SJCRH30 (cell line): ENCODE measurements at regions not wholly inside any gene's neighbourhood (a gene's known extent, or its start where the extent isn't known, plus 50 kb on each side); places are given as distances from the start of the nearest gene placed in this dataset.

Experiments
- DNase-seq, 2 experiments: peaks; one replicate each; pipeline ENCODE4 v3.0.0-alpha.2; 2015 to 2020
- H3K27ac ChIP-seq: fragments of 250-450 bp; sonication (Bioruptor Pico); 2 replicates; pipeline ENCODE4 v1.5.1; 2020; ENCODE audit warnings: mild to moderate bottlenecking, moderate library complexity
- H3K27me3 ChIP-seq: fragments of 250-450 bp; sonication (Bioruptor Pico); 2 replicates; pipeline ENCODE4 v1.5.1; 2020; ENCODE audit warnings: mild to moderate bottlenecking, moderate library complexity
- H3K36me3 ChIP-seq: fragments of 250-450 bp; sonication (Bioruptor Pico); 2 replicates; pipeline ENCODE4 v1.5.1; 2020; ENCODE audit warnings: mild to moderate bottlenecking, moderate library complexity
- H3K4me1 ChIP-seq: fragments of 250-450 bp; sonication (Bioruptor Pico); 2 replicates; pipeline ENCODE4 v1.5.1; 2020; ENCODE audit warnings: mild to moderate bottlenecking, moderate library complexity
- H3K4me3 ChIP-seq: fragments of 250-450 bp; sonication (Bioruptor Pico); 2 replicates; pipeline ENCODE4 v1.5.1; 2020; ENCODE audit warnings: mild to moderate bottlenecking, moderate library complexity
- H3K9me3 ChIP-seq: fragments of 250-450 bp; sonication (Bioruptor Pico); replicated peaks from 2 replicates; pipeline ENCODE4 v1.5.1; 2020; ENCODE audit warnings: mild to moderate bottlenecking, moderate library complexity

GRCh38 chr3:59576606-59577005 is 526.8 kb upstream of the CFAP20DC start:
- no peaks in the 10 kb centered on the region for H3K27me3 ChIP-seq
- no peak overlapping the region for H3K4me3 ChIP-seq
- no peak for DNase-seq
- no peaks in the 10 kb centered on the region for H3K36me3 ChIP-seq
- H3K9me3 ChIP-seq = no peaks in the 10 kb centered on the region
- no peak overlapping the region for H3K27ac ChIP-seq
- H3K4me1 ChIP-seq = no peaks in the 10 kb centered on the region

GRCh38 chr3:59575113-59576001 is 525.5 kb upstream of the CFAP20DC start:
- H3K4me1 ChIP-seq = no peaks in the 10 kb centered on the region
- no peak overlapping the region for H3K4me3 ChIP-seq
- H3K27ac ChIP-seq = no peak overlapping the region
- H3K27me3 ChIP-seq = no peaks in the 10 kb centered on the region
- no peaks in the 10 kb centered on the region for H3K9me3 ChIP-seq
- H3K36me3 ChIP-seq = no peaks in the 10 kb centered on the region
- peak; percentile 76 to 85 for DNase-seq

GRCh38 chr3:59573911-59574310 is 524.1 kb upstream of the CFAP20DC start:
- Histone ChIP-seq H3K27me3 (no peaks in the 10 kb centered on the region), H3K4me3 (no peak overlapping the region), H3K9me3 (no peaks in the 10 kb centered on the region), H3K27ac (no peak overlapping the region), H3K36me3 (no peaks in the 10 kb centered on the region), H3K4me1 (no peaks in the 10 kb centered on the region)
- DNase-seq = no peak

GRCh38 chr3:59572106-59572505 is 522.3 kb upstream of the CFAP20DC start:
- no peaks in the 10 kb centered on the region for H3K4me1 ChIP-seq
- no peak for DNase-seq
- no peaks in the 10 kb centered on the region for H3K27me3 ChIP-seq
- no peaks in the 10 kb centered on the region for H3K36me3 ChIP-seq
- H3K9me3 ChIP-seq = no peaks in the 10 kb centered on the region
- no peak overlapping the region for H3K4me3 ChIP-seq
- H3K27ac ChIP-seq = no peak overlapping the region

- no peaks in the 10 kb centered on the region for H3K36me3 ChIP-seq
- H3K27me3 ChIP-seq = no peaks in the 10 kb centered on the region
- no peaks in the 10 kb centered on the region for H3K9me3 ChIP-seq
- DNase-seq = no peak
- H3K4me1 ChIP-seq = no peaks in the 10 kb centered on the region
- no peak overlapping the region for H3K27ac ChIP-seq
- no peak overlapping the region for H3K4me3 ChIP-seq
Measured at GRCh38 chr3:59570806-59571205, 521.0 kb upstream of the CFAP20DC start.

GRCh38 chr3:59567661-59568060 is 517.8 kb upstream of the CFAP20DC start:
- H3K27ac ChIP-seq = no peak overlapping the region
- no peaks in the 10 kb centered on the region for H3K27me3 ChIP-seq
- H3K36me3 ChIP-seq = no peaks in the 10 kb centered on the region
- H3K4me3 ChIP-seq = no peak overlapping the region
- no peak for DNase-seq
- no peaks in the 10 kb centered on the region for H3K9me3 ChIP-seq
- H3K4me1 ChIP-seq = no peaks in the 10 kb centered on the region

GRCh38 chr3:59566481-59566975 is 516.7 kb upstream of the CFAP20DC start:
- H3K36me3 ChIP-seq = no peaks in the 10 kb centered on the region
- no peaks in the 10 kb centered on the region for H3K9me3 ChIP-seq
- no peaks in the 10 kb centered on the region for H3K4me1 ChIP-seq
- no peak overlapping the region for H3K4me3 ChIP-seq
- H3K27me3 ChIP-seq = no peaks in the 10 kb centered on the region
- DNase-seq = no peak
- H3K27ac ChIP-seq = no peak overlapping the region

GRCh38 chr3:59565125-59565524 is 515.3 kb upstream of the CFAP20DC start:
- H3K4me1 ChIP-seq = no peaks in the 10 kb centered on the region
- DNase-seq = no peak
- H3K9me3 ChIP-seq = no peaks in the 10 kb centered on the region
- H3K36me3 ChIP-seq = no peaks in the 10 kb centered on the region
- no peak overlapping the region for H3K4me3 ChIP-seq
- H3K27ac ChIP-seq = no peak overlapping the region
- no peaks in the 10 kb centered on the region for H3K27me3 ChIP-seq

GRCh38 chr3:59563966-59564365 is 514.1 kb upstream of the CFAP20DC start:
- DNase-seq = no peak
- H3K27me3 ChIP-seq = no peaks in the 10 kb centered on the region
- H3K4me3 ChIP-seq = no peak overlapping the region
- H3K36me3 ChIP-seq = no peaks in the 10 kb centered on the region
- no peak overlapping the region for H3K27ac ChIP-seq
- no peaks in the 10 kb centered on the region for H3K9me3 ChIP-seq
- no peaks in the 10 kb centered on the region for H3K4me1 ChIP-seq

GRCh38 chr3:59563072-59563605 is 513.3 kb upstream of the CFAP20DC start:
- H3K4me1 ChIP-seq = no peaks in the 10 kb centered on the region
- H3K4me3 ChIP-seq = no peak overlapping the region
- no peak for DNase-seq
- no peak overlapping the region for H3K27ac ChIP-seq
- no peaks in the 10 kb centered on the region for H3K36me3 ChIP-seq
- H3K9me3 ChIP-seq = no peaks in the 10 kb centered on the region
- no peaks in the 10 kb centered on the region for H3K27me3 ChIP-seq

- peak; percentile 20 to 48 for DNase-seq
- Histone ChIP-seq H3K4me3 (no peak overlapping the region), H3K4me1 (no peaks in the 10 kb centered on the region), H3K27ac (no peak overlapping the region; the same call in 1 of the 2 replicates), H3K36me3 (no peaks in the 10 kb centered on the region), H3K9me3 (no peaks in the 10 kb centered on the region), H3K27me3 (no peaks in the 10 kb centered on the region)
Measured at GRCh38 chr3:59559721-59560435, 510.1 kb upstream of the CFAP20DC start.

- Histone ChIP-seq H3K9me3 (no peaks in the 10 kb centered on the region), H3K27me3 (no peaks in the 10 kb centered on the region), H3K36me3 (no peaks in the 10 kb centered on the region), H3K4me1 (no peaks in the 10 kb centered on the region), H3K4me3 (no peak overlapping the region), H3K27ac (no peak overlapping the region; the same call in 1 of the 2 replicates)
- no peak for DNase-seq
Measured at GRCh38 chr3:59558906-59559720, 509.3 kb upstream of the CFAP20DC start.

GRCh38 chr3:59555593-59556315 is 505.9 kb upstream of the CFAP20DC start:
- DNase-seq = no peak
- Histone ChIP-seq H3K36me3 (no peaks in the 10 kb centered on the region), H3K4me1 (no peaks in the 10 kb centered on the region), H3K27ac (no peak overlapping the region), H3K27me3 (no peaks in the 10 kb centered on the region), H3K9me3 (no peaks in the 10 kb centered on the region), H3K4me3 (no peak overlapping the region)

- Histone ChIP-seq H3K4me1 (no peaks in the 10 kb centered on the region), H3K27ac (no peak overlapping the region), H3K9me3 (no peaks in the 10 kb centered on the region), H3K4me3 (no peak overlapping the region), H3K27me3 (no peaks in the 10 kb centered on the region), H3K36me3 (no peaks in the 10 kb centered on the region)
- no peak for DNase-seq
Measured at GRCh38 chr3:59553076-59553475, 503.3 kb upstream of the CFAP20DC start.
